Hematopoietic multipotent progenitor cell treated with erythropoietin and hydrocortisone succinate and interleukin-3 and kit ligand, for 4 days (in vitro differentiated cells): ENCODE measurements at regions not wholly inside any gene's neighbourhood (a gene's known extent, or its start where the extent isn't known, plus 50 kb on each side); places are given as distances from the start of the nearest gene placed in this dataset.

Source experiments
- DNase-seq: peaks from one replicate; pipeline ENCODE4 v3.0.0-alpha.2; 2015

- DNase-seq = no peak
These were observed 127.6 kb downstream of the XCL2 start for GRCh38 chr1:168416220-168416619.

GRCh38 chr1:168414914-168415313, 128.9 kb downstream of the XCL2 start:
- DNase-seq = no peak

GRCh38 chr1:168410464-168410863, 129.8 kb downstream of the TBX19 start:
- DNase-seq = no peak

- DNase-seq = no peak
These were observed 128.2 kb downstream of the TBX19 start for GRCh38 chr1:168408884-168409283.

- DNase-seq = no peak
These were observed 127.8 kb downstream of the TBX19 start for GRCh38 chr1:168408539-168408865.

- DNase-seq = no peak
These were observed 127.3 kb downstream of the TBX19 start for GRCh38 chr1:168407832-168408538.

- no peak for DNase-seq
These were observed 125.4 kb downstream of the TBX19 start for GRCh38 chr1:168405906-168406549.

- no peak for DNase-seq
These were observed 122.5 kb downstream of the TBX19 start for GRCh38 chr1:168403140-168403539.

GRCh38 chr1:168402466-168402865, 121.8 kb downstream of the TBX19 start:
- peak; percentile 63 for DNase-seq

GRCh38 chr1:168401341-168401740, 120.7 kb downstream of the TBX19 start:
- no peak for DNase-seq

GRCh38 chr1:168400139-168400538, 119.5 kb downstream of the TBX19 start:
- no peak for DNase-seq

- DNase-seq = no peak
These were observed 117.1 kb downstream of the TBX19 start for GRCh38 chr1:168397806-168398205.

GRCh38 chr1:168396940-168397684, 116.4 kb downstream of the TBX19 start:
- DNase-seq = no peak

GRCh38 chr1:168396508-168396907, 115.8 kb downstream of the TBX19 start:
- no peak for DNase-seq

- no peak for DNase-seq
These were observed 114.2 kb downstream of the TBX19 start for GRCh38 chr1:168394858-168395257.

GRCh38 chr1:168392958-168393549, 112.4 kb downstream of the TBX19 start:
- DNase-seq = peak; percentile 46

GRCh38 chr1:168391851-168392681, 111.4 kb downstream of the TBX19 start:
- no peak for DNase-seq

GRCh38 chr1:168390271-168390670, 109.6 kb downstream of the TBX19 start:
- no peak for DNase-seq

- no peak for DNase-seq
These were observed 107.4 kb downstream of the TBX19 start for GRCh38 chr1:168387781-168388760.

- DNase-seq = no peak
These were observed 106.4 kb downstream of the TBX19 start for GRCh38 chr1:168386949-168387586.

GRCh38 chr1:168386492-168386891, 105.8 kb downstream of the TBX19 start:
- no peak for DNase-seq
